GM18499 (cell line): ENCODE measurements at regions not wholly inside any gene's neighbourhood (a gene's known extent, or its start where the extent isn't known, plus 50 kb on each side); places are given as distances from the start of the nearest gene placed in this dataset.

Experiments used
- ATAC-seq: cut with Tn5 transposase; IDR thresholded peaks from one replicate; pipeline ENCODE4 v1.9.1; 2021; ENCODE audit warnings: moderate number of reproducible peaks; ENCODE audit not compliant: insufficient read depth, unreplicated experiment

GRCh38 chr2:34030273-34030672 is 431.2 kb upstream of the FAM98A start:
- no peak for ATAC-seq

DNA sequence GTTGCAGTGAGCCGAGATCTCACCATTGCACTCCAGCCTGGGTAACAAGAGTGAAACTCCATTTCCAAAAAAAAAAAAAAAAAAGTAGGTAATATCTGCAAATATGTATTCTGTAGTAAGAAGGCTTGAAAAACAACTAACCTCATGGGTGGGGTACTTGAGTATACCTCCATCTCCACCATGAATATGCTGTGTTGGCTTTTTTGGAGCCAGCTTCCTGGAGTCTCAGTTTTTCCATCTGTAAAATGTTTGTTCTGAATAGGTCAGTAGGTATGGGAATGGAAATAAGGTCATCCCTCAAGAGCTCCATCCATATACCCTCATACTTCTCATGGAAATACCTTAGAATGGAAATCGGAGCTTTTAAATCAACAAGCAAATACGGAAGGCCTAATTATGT is 430.0 kb upstream of the FAM98A start:
- ATAC-seq, result no peak

GRCh38 chr2:34025196-34025595 is 426.1 kb upstream of the FAM98A start:
- ATAC-seq, result no peak

- no peak for ATAC-seq
Measured at GRCh38 chr2:34012715-34013302, 413.7 kb upstream of the FAM98A start.

- no peak for ATAC-seq
Measured at GRCh38 chr2:34011684-34012083, 412.6 kb upstream of the FAM98A start.

DNA sequence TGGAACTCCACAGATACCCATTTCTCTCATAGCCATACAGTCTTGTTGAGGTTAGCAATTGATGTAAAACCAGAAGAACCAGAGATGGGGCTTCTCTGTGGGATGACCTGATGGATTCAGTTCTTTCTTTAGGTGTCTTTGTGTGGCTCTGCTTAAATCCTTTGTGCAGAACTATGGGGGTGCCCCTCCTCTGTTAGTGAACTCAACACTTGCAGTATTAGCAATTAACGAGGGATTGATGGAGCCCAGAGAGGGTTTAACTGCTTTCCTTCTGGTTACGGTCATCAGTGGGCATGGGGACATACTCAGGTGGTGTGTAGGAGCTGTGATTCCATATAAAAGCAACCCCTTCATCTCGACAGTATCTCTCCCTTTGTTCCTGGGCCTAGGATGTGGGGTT is 406.8 kb upstream of the FAM98A start:
- no peak for ATAC-seq

DNA sequence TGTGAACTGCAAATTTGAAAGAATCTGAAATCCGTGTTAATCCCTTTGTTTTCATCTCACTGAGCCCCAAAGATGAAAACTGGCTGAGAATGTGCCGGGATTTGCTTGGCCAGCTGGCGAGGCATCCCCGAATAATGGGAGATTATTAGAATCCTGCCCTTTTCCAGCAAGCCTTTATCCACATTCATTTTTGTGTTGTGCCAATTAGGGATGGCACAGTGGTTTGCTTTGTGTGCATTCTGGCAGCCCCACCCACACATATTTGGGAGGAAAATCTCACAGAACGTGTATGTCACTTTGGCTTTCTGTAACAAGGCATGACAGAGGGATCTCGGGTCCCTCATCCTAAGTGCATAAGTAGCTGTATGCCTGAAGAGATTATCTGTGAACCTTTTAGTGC is 405.8 kb upstream of the FAM98A start:
- no peak for ATAC-seq

- ATAC-seq, result no peak
Measured at GRCh38 chr2:34003795-34004194, 404.7 kb upstream of the FAM98A start.

GRCh38 chr2:34001557-34001956 is 402.5 kb upstream of the FAM98A start:
- no peak for ATAC-seq

DNA sequence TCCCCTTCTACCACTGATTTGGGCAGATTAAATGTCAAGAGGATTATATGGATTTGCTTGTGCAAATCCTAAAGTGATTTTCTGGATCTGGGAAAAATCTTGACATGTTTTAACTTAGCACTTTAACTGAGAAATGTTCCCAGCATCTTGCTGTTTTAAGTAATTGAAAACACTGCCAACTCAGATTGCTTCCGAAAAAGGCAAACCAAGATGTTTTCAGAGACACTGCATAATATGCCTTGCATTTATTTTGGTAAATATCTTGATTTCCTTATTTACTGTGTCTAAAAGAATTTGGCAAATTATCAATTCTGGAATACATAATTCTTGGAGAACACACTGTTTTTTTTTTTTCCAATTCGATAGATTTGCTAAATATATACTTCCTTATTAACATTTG is 385.0 kb upstream of the FAM98A start:
- ATAC-seq, result no peak

GRCh38 chr2:33978471-33978870 is 379.4 kb upstream of the FAM98A start:
- no peak for ATAC-seq

GRCh38 chr2:33975498-33975897 is 376.4 kb upstream of the FAM98A start:
- no peak for ATAC-seq

GRCh38 chr2:33967103-33967502 is 368.0 kb upstream of the FAM98A start:
- no peak for ATAC-seq

GRCh38 chr2:33958591-33958990 is 359.5 kb upstream of the FAM98A start:
- ATAC-seq, result no peak

DNA sequence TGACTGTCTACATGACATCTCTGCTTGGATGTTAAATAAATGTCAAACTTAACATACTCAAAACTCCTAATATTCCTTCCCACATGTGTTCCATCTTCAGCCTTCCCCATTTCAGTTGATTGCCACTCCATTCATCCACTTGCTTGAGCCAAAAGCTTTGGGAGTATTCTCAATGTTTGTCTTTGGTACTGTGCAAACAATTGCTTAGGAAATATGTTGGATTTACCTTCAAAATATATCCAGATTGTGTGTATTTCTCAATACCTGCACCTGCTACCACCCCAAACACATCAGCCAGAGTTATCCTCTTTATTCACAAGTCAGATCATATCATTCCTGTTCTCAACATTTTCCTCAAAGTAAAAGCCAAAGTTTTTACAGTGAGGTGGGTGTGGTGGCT is 350.3 kb upstream of the FAM98A start:
- no peak for ATAC-seq

DNA sequence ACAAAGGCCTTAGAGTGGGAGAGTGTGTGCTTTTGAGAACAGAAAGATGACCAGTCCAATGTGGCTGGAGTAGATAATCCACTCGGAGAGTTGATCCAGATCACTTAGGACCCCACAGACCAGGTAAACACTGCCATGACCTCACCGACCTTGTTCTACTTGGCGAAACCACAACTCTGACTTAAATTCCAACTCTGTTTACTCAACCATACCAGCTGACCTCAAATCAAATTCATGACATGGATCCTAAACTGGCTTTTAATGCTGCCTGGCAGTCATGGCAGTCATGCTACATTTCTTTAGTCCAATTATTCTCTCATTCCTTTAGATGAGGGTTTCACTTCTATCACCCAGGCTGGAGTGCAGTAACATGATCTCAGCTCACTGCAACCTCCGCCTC is 347.1 kb upstream of the FAM98A start:
- no peak for ATAC-seq

DNA sequence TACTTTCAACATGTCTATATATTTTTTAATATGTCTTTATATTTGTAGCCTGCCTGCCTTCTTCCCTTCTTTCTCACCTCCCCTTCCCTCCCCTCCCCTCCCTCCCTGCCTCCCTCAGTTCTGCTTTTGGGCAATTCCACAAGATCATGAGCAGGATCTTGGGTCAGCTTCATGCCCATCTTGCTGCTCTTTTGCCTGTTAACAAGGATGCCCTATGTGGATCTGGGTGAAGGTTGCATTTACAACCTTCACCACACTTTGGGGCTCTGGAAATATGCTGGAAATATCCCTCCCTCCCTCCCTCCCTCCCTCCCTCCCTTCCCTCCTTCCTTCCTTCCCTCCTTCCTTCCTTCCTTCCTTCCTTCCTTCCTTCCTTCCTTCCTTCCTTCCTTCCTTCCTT is 334.1 kb upstream of the FAM98A start:
- no peak for ATAC-seq

DNA sequence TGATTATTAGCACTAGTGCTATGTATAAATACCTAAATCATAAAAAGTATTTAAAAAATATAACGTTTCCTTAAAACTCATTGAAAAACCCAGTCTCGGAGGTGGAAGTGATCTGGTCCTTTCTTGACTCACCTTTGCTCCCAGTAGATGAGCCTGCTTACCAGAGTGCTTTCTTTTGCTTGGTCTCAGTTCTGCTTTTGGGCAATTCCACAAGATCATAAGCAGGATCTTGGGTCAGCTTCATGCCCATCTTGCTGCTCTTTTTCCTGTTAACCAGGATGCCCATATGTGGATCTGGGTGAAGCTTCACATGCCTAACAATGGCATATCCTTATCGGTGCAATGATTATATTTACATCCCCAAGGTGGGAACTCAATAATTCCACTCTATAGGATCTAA is 332.1 kb upstream of the FAM98A start:
- ATAC-seq, result no peak

DNA sequence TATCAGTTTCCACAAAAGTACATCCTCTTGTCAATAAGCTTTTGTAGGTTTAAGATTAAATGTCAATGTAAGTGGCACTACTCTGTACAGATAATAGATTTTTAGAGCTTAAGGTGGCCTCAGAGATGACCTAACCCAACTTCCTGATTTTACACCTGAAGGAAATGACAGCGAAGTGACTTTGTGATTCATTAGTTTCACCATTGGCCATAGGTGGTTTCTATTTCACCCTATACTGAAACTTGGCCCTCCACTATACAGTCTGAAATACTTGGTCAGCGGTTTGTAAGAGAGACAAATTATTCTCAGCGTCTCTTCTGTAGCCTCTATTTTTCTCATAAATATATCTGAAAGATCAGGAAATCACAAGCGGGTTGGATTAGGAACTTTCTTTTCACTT is 330.4 kb upstream of the FAM98A start:
- ATAC-seq, result peak; percentile 92

DNA sequence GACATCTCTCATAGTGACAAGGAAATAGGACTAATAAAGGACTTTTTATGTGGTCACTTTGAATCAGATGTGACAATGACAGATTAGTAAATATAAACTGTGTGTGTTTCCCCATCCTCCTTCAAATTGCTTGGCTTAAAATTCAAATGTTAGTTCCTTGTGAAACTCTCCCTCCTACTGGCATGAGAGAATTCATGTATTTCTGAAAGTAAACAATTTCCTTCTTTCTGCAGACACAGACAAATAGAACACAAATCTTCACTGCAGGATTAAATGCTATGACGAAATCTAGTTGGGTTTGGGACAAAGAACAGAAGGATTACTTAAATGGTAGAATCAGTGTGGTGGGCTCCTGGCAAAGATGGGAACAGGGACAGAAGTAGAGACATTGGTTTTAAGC is 328.7 kb upstream of the FAM98A start:
- ATAC-seq, result no peak

GRCh38 chr2:33925311-33925710 is 326.2 kb upstream of the FAM98A start:
- no peak for ATAC-seq

DNA sequence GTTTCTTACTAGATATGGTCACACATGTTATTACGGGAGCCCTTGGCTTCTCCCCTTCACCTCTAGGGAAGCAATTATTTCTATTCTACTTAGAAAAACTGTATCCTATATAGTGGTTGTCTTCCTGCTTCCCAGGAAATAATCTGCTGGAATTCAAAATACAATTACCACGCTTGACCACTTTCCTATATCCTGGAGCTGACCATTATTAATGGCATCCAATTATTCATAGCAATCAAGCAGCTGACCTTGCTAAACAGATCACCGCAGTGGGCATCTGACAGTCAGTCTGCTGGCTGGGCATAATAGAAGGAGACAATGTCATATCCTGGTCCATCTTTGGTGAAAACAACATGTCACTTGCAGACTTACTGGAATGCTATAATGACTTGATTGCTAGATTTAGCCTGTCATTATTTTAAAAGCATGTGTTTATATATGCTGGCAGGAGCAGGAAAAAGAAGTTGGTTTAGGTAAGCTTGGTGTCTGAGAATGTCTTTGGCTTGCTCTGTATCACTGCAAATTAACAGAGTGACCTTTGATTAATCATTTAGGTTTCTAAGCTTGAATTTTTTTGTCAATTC is 325.6 kb upstream of the FAM98A start:
- no peak for ATAC-seq

DNA sequence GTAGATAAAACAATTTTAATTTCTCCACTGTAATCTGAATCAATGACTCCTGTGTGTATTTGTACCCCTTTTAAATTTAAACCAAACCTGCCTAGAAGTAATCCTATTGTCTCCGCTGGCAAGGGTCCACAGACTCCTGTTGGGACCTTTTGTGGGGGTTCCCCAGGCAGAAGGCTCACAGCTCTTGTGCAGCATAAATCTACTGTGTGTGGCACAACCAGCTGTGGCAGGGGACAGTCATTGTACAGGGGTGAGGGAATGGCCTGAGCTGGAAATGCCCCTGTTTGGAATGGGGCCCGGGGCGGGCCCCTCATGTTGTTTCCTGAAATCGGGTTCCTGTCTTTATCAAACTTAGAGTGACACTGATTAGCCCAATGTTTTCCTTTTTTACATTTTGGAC is 318.2 kb upstream of the FAM98A start:
- no peak for ATAC-seq
